ENCODE measurements at regions not wholly inside any gene's neighbourhood (a gene's known extent, or its start where the extent isn't known, plus 50 kb on each side); places are given as distances from the start of the nearest gene placed in this dataset.
A peak's percentile ranks its signal among the peaks of the same experiment; 100 is the strongest.

- TF ChIP-seq EZH2 (IDR thresholded peaks at IDR 0.05; ENCODE audit: borderline replicate concordance, low read length) (no peak), CTCF (IDR thresholded peaks at IDR 0.05; ENCODE audit: low read length) (peak; percentile 12; the same call in 1 of the 2 replicates)
Measured at GRCh38 chr10:6701289-6701688, 121.2 kb upstream of the PRKCQ start.
